Transverse colon (tissue), 4 donors: ENCODE measurements at regions not wholly inside any gene's neighbourhood (a gene's known extent, or its start where the extent isn't known, plus 50 kb on each side); places are given as distances from the start of the nearest gene placed in this dataset.

Source experiments
- DNase-seq: peaks from one replicate; pipeline ENCODE4 v3.0.0-alpha.2; 2019
- H3K27ac ChIP-seq, 4 donors: fragments of 200-600 bp; sonication (generic); 2 replicates each; pipeline ENCODE4 v1.5.1; 2016 to 2018; ENCODE audit warnings: inconsistent platforms in 4 of 4
- H3K27me3 ChIP-seq: fragments of 200-600 bp; sonication (generic); 2 replicates; pipeline ENCODE4 v1.5.1; 2017; ENCODE audit warnings: inconsistent platforms
- H3K36me3 ChIP-seq, 4 donors: fragments of 200-600 bp; sonication (generic); 2 replicates each; pipeline ENCODE4 v1.5.1; 2017 to 2019; ENCODE audit warnings: inconsistent platforms in 4 of 4
- H3K4me1 ChIP-seq, 4 donors: fragments of 200-600 bp; sonication (generic); 2 replicates each; pipeline ENCODE4 v1.5.1; 2017 to 2020; ENCODE audit warnings: inconsistent platforms in 4 of 4
- H3K4me3 ChIP-seq, 4 donors: fragments of 200-600 bp; sonication (generic); 1 replicate in 1 of 4; 2 replicates in 3 of 4; pipeline versions ENCODE4 v1.5.1 to v1.6.1; 2017 to 2019; ENCODE audit warnings: inconsistent platforms in 4 of 4
- H3K9me3 ChIP-seq, 2 donors: fragments of 200-600 bp; sonication (generic); 2 replicates each; pipeline ENCODE4 v1.5.1; 2017 to 2019; ENCODE audit warnings: inconsistent platforms in 2 of 2
- CTCF ChIP-seq, 5 experiments: fragments of 200-600 bp in 3 of 5; fragments of 450-650 bp in 2 of 5; sonication (generic) in 3 of 5; IDR thresholded peaks; 1 replicate in 2 of 5; 2 replicates in 3 of 5; pipeline ENCODE4 v1.5.1; 2016 to 2017; ENCODE audit warnings: antibody characterized with exemption in 5 of 5, inconsistent platforms in 3 of 5, mild to moderate bottlenecking in 2 of 5, moderate library complexity in 1 of 5
- EP300 ChIP-seq: sonication (generic); formaldehyde crosslinking; IDR thresholded peaks from one replicate; pipeline ENCODE4 v1.6.1; 2017; ENCODE audit warnings: antibody characterized with exemption, low read depth
- POLR2A ChIP-seq: fragments of 450-650 bp; IDR thresholded peaks from one replicate; pipeline ENCODE4 v1.6.1; 2016; ENCODE audit warnings: antibody characterized with exemption, mild to moderate bottlenecking, moderate library complexity
- POLR2AphosphoS5 ChIP-seq, 3 donors: sonication (generic); formaldehyde crosslinking; IDR thresholded peaks; one replicate each; pipeline ENCODE4 v1.6.1; 2016; ENCODE audit warnings: antibody characterized with exemption in 3 of 3
- WGBS, 2 donors: methylation state at CpG; one replicate each; pipeline ENCODE4 v1.1.5; 2018; ENCODE audit warnings: low coverage in 1 of 2; 5-methylcytosine and 5-hydroxymethylcytosine counted together
- in situ Hi-C, 4 donors: fragments of 200-750 bp; cut with MboI; loops; one replicate each; pipeline versions ENCODE4 v1.15.0 to v1.15.1; 2017; ENCODE audit warnings: low sequenced_read_pairs in 3 of 4, low pct_ligation_motif_present in 1 of 4, low pct_unique_long_range_greater_than_20kb in 1 of 4
- intact Hi-C: fragments of 100-400 bp; cut with DNase I; formaldehyde crosslinking; loops from one replicate; pipeline ENCODE4 v1.15.1; 2023; ENCODE audit warnings: low total_unique reads

- 85% methylated on average over 4 of the region's 4 CpGs; no CpG with 5 or more reads in 1 of the 2 donors for WGBS, 2 donors
- TF ChIP-seq CTCF (IDR thresholded peaks at IDR 0.05): no peak
- TF ChIP-seq EP300: no peak
- no peak for TF ChIP-seq POLR2AphosphoS5 (IDR thresholded peaks at IDR 0.05)
- no peak for TF ChIP-seq POLR2A
- Histone ChIP-seq H3K36me3 (no peaks in the 10 kb centered on the region), H3K4me3 (no peak overlapping the region), H3K4me1 (no peaks in the 10 kb centered on the region), H3K27ac (no peak overlapping the region), H3K9me3 (no peaks in the 10 kb centered on the region), H3K27me3 (peaks cover 14% of the 10 kb centered on the region)
- in situ Hi-C loops (no loop called here), intact Hi-C loops (no loop called here)
- DNase-seq: no peak
Observed at GRCh38 chr1:29959356-29959755, 723.0 kb downstream of the PTPRU start.

GRCh38 chr1:29958271-29958670 is 721.9 kb downstream of the PTPRU start:
- TF ChIP-seq CTCF (IDR thresholded peaks at IDR 0.05) (no peak), EP300 (no peak), POLR2AphosphoS5 (IDR thresholded peaks at IDR 0.05) (no peak), POLR2A (no peak)
- 82% methylated on average over 5 of the region's 5 CpGs; no CpG with 5 or more reads in 1 of the 2 donors for WGBS, 2 donors
- intact Hi-C loops (no loop called here), in situ Hi-C loops (no loop called here)
- Histone ChIP-seq H3K9me3 (no peaks in the 10 kb centered on the region), H3K36me3 (no peaks in the 10 kb centered on the region), H3K27ac (no peak overlapping the region), H3K4me1 (no peaks in the 10 kb centered on the region), H3K4me3 (no peak overlapping the region), H3K27me3 (peaks cover 14% of the 10 kb centered on the region)
- DNase-seq: no peak

GRCh38 chr1:29956349-29957030 is 720.2 kb downstream of the PTPRU start:
- no peaks in the 10 kb centered on the region for H3K9me3 ChIP-seq
- no peak for DNase-seq
- H3K36me3 ChIP-seq: no peaks in the 10 kb centered on the region

GRCh38 chr1:29954591-29954990 is 718.3 kb downstream of the PTPRU start:
- Histone ChIP-seq H3K27ac (no peak overlapping the region), H3K4me3 (no peak overlapping the region), H3K9me3 (no peaks in the 10 kb centered on the region), H3K4me1 (no peaks in the 10 kb centered on the region), H3K36me3 (no peaks in the 10 kb centered on the region), H3K27me3 (peaks cover 6% of the 10 kb centered on the region)
- intact Hi-C loops: no loop called here
- no peak for DNase-seq
- 90% methylated on average over 3 of the region's 3 CpGs; no CpG with 5 or more reads in 1 of the 2 donors for WGBS, 2 donors
- TF ChIP-seq POLR2A: no peak
- no peak for TF ChIP-seq POLR2AphosphoS5 (IDR thresholded peaks at IDR 0.05)
- no peak for TF ChIP-seq CTCF (IDR thresholded peaks at IDR 0.05)
- no peak for TF ChIP-seq EP300
- in situ Hi-C loops: no loop called here

More at GRCh38 chr1:29956349-29957030, 720.2 kb downstream of the PTPRU start:
- Histone ChIP-seq H3K27ac (no peak overlapping the region), H3K4me3 (no peak overlapping the region), H3K27me3 (peaks cover 9% of the 10 kb centered on the region), H3K4me1 (no peaks in the 10 kb centered on the region)
- TF ChIP-seq EP300: no peak
- no peak for TF ChIP-seq POLR2A
- TF ChIP-seq POLR2AphosphoS5 (IDR thresholded peaks at IDR 0.05): no peak
- TF ChIP-seq CTCF (IDR thresholded peaks at IDR 0.05): no peak
- in situ Hi-C loops: no loop called here
- intact Hi-C loops: no loop called here
- 95 to 100% methylated on average over 2 to 4 of the region's 4 CpGs for WGBS, 2 donors
